Activated naive CD4-positive, alpha-beta T cell treated with anti-CD3 and anti-CD28 coated beads, Interleukin-2, amount 50 U/mL, for 72 hours (primary cell): ENCODE measurements at regions not wholly inside any gene's neighbourhood (a gene's known extent, or its start where the extent isn't known, plus 50 kb on each side); places are given as distances from the start of the nearest gene placed in this dataset.
"Not testable (repeated sequence)": the region's sequence is repeated elsewhere in the genome, so short reads cannot be mapped to it uniquely, and the experiment has no call there.

Experiments used
- ATAC-seq, 2 donors: fragments of 150-1000 bp; cut with Tn5 transposase; 2 replicates each; pipeline ENCODE4 v1.10.0; 2021; ENCODE audit warnings: mild to moderate bottlenecking in 2 of 2, moderate library complexity in 2 of 2
- DNase-seq, 2 donors: peaks; one replicate each; pipeline ENCODE4 v3.0.0; 2021 to 2022; ENCODE audit warnings: low spot score in 2 of 2
- H3K27ac Mint-ChIP-seq, 2 donors: one replicate each; pipeline ENCODE4 v1.8.0; 2022; ENCODE audit warnings: mild to moderate bottlenecking in 2 of 2, mixed read lengths in 2 of 2
- H3K36me3 Mint-ChIP-seq, 2 donors: one replicate each; pipeline ENCODE4 v1.8.0; 2022; ENCODE audit warnings: mixed read lengths in 2 of 2
- H3K9me3 Mint-ChIP-seq, 2 donors: one replicate each; pipeline ENCODE4 v1.8.0; 2022; ENCODE audit warnings: mixed read lengths in 2 of 2

GRCh38 chr22:49669969-49670455, 157.7 kb downstream of the BRD1 start:
- not testable (repeated sequence) for H3K9me3 Mint-ChIP-seq, H3K27ac Mint-ChIP-seq
- ATAC-seq (peak; percentile 24 to 60), DNase-seq (peak; percentile 27 to 47)
- H3K36me3 Mint-ChIP-seq: peaks cover 9 to 15% of the 10 kb centered on the region in 2 donors

DNA sequence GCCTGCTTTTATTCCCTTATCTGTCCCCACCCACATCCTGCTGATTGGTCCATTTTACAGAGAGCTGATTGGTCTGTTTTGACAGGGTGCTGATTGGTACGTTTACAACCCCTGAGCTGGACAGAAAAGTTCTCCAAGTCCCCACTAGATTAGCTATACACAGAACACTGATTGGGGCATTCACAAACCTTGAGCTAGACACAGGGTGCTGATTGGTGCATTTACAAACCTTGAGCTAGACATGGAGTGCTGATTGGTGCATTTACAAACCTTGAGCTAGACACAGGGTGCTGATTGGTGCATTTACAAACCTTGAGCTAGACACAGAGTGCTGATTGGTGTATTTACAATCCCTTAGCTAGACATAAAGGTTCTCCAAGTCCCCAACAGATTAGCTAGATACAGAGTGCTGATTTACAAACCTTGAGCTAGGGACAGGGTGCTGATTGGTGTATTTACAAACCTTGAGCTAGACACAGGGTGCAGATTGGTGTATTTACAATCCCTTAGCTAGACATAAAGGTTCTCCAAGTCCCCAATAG, 158.2 kb downstream of the BRD1 start:
- H3K9me3 Mint-ChIP-seq, H3K27ac Mint-ChIP-seq, DNase-seq: not testable (repeated sequence)
- ATAC-seq: peak in 1 of 2 donors; percentile 65
- H3K36me3 Mint-ChIP-seq: peaks cover 9 to 15% of the 10 kb centered on the region in 2 donors

- Mint-ChIP-seq H3K36me3 (peaks cover 9 to 15% of the 10 kb centered on the region in 2 donors), H3K9me3 (no peaks in the 10 kb centered on the region), H3K27ac (no peak overlapping the region)
- ATAC-seq: no peak
- DNase-seq: peak in 1 of 2 donors; percentile 50
These were observed 159.3 kb downstream of the BRD1 start for GRCh38 chr22:49668402-49668801.

DNA sequence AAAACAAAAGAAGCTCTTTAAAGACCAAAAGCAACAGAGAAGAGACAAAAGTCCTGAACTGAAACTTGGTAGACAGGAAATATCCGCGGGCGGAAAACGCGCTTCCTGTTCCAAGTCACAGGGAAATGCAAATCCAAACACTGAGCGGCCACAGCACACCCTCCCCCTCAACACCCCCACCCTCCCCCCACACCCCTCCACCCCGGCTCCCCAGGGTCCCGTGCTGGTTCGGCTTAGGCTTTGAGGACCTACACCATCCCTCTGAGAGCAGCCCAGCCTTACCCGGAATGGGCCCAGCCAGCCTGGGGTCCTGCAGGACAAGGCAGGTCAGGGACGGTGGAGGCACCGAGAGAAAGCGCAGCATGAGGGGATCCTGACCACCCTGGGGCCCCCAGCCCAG, 160.4 kb downstream of the BRD1 start:
- peaks cover 9 to 15% of the 10 kb centered on the region in 2 donors for H3K36me3 Mint-ChIP-seq
- H3K27ac Mint-ChIP-seq: peak overlapping the region in 1 of 2 donors; percentile 63
- ATAC-seq (no peak), DNase-seq (peak in 1 of 2 donors; percentile 35)
- H3K9me3 Mint-ChIP-seq: no peaks in the 10 kb centered on the region

- DNase-seq: peak in 1 of 2 donors; percentile 33
- Mint-ChIP-seq H3K9me3 (no peaks in the 10 kb centered on the region), H3K27ac (no peak overlapping the region), H3K36me3 (peaks cover 9% of the 10 kb centered on the region in 2 donors)
- ATAC-seq: no peak
These were observed 161.4 kb downstream of the BRD1 start for GRCh38 chr22:49666146-49666809.

DNA sequence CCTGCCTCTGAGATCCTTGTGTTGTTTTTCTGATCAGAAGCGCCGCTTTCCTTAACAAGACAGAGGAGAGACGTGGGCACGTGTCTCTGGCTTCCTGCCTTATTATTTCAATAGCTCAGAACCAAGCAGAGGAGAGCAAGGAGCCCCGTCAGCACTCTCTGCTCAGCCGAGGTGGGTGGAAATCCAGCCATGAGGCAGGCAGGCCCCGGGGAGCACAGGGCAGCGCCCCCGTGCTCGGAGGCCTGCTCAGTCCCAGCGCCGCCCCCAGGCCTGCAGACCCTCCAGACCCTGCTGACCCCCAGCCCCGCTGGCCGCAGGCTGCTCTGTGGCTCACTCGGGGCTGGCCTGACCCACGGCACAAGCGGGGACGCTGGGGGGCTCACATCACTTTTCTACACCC, 162.8 kb downstream of the BRD1 start:
- Mint-ChIP-seq H3K9me3 (no peaks in the 10 kb centered on the region), H3K36me3 (peaks cover 6 to 9% of the 10 kb centered on the region in 2 donors), H3K27ac (no peak overlapping the region)
- DNase-seq (peak in 1 of 2 donors; percentile 35), ATAC-seq (no peak)

- Mint-ChIP-seq H3K36me3 (peaks cover 6 to 7% of the 10 kb centered on the region in 2 donors), H3K27ac (no peak overlapping the region), H3K9me3 (no peaks in the 10 kb centered on the region)
- ATAC-seq: no peak
- DNase-seq: peak in 1 of 2 donors; percentile 14
These were observed 163.2 kb downstream of the BRD1 start for GRCh38 chr22:49664371-49664881.

- Mint-ChIP-seq H3K9me3 (no peaks in the 10 kb centered on the region), H3K36me3 (peaks cover under 1 to 1% of the 10 kb centered on the region in 2 donors), H3K27ac (no peak overlapping the region)
- DNase-seq (peak in 1 of 2 donors; percentile 46), ATAC-seq (no peak)
These were observed 163.8 kb downstream of the BRD1 start for GRCh38 chr22:49663823-49664222.

DNA sequence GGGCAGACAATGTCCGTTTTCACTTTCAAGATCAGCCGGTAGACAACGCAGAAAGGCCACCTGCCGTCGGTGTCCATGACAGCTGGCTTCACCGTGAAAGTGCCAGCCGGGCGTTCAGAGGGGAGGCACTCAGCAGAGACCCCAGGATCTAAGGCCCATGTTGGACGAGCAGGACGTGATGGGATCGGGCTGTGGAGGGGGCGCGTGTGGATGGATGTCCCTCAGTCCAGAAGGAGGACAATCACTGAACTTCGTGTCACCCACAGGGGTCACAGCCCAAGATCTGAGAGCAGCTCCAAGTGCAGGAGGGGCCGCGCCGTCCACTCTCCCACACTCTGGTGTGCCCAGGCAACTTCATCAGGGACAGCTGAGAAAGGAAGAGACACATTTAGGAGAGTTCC, 164.4 kb downstream of the BRD1 start:
- H3K9me3 Mint-ChIP-seq: no peaks in the 10 kb centered on the region
- DNase-seq: peak in 1 of 2 donors; percentile 20
- ATAC-seq: no peak
- H3K27ac Mint-ChIP-seq: no peak overlapping the region
- no peaks in the 10 kb centered on the region for H3K36me3 Mint-ChIP-seq

DNA sequence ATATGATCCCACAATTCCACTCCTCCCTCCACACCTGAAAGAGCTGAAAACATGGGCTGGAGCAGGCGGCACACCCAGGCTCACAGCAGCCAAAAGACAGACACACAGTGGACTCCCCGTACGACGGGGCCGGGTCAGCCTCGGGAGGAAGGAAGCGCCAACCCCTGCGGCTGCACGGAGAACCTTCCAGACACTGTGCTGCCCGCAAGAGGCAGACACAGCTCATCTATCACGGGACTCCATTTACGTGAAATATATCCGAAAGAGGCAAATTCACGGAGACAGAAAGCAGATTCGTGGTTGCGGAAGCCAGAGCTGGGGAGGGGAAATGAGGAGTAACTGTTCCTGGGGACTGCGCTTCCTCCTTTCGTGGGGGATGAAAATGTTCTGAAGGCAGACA, 165.0 kb downstream of the BRD1 start:
- Mint-ChIP-seq H3K9me3 (no peaks in the 10 kb centered on the region), H3K36me3 (no peaks in the 10 kb centered on the region), H3K27ac (no peak overlapping the region)
- DNase-seq: peak in 1 of 2 donors; percentile 40
- ATAC-seq: no peak

GRCh38 chr22:49660794-49661781, 166.6 kb downstream of the BRD1 start:
- ATAC-seq (no peak), DNase-seq (peak in 1 of 2 donors; percentile 52)
- no peaks in the 10 kb centered on the region for H3K9me3 Mint-ChIP-seq
- H3K27ac Mint-ChIP-seq: peak overlapping the region in 1 of 2 donors; percentile 55
- H3K36me3 Mint-ChIP-seq: peaks cover 6 to 7% of the 10 kb centered on the region in 2 donors

DNA sequence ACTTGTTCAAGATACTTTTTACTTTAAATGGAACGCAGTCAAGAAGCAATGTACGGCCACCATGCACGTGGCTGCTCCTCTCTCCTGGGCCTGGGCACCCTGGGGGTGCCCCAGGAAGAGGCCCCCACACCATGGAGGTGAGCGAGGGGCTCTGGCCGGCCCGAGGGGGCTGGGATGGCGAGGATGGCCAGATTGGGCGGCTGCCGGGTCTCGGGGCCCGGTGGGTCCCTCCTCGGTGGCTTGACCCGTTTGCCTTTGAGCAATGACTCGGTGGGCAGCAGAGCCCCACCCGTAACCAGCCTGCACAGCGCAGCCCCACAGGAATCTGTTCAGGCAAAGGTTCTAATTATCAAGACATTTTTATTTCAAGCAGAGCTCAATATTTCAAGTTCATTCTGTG, 167.4 kb downstream of the BRD1 start:
- Mint-ChIP-seq H3K27ac (no peak overlapping the region), H3K36me3 (peaks cover 7 to 10% of the 10 kb centered on the region in 2 donors), H3K9me3 (no peaks in the 10 kb centered on the region)
- ATAC-seq: no peak
- DNase-seq: peak in 1 of 2 donors; percentile 47

- no peak for DNase-seq
- ATAC-seq: no peak
- Mint-ChIP-seq H3K9me3 (no peaks in the 10 kb centered on the region), H3K27ac (no peak overlapping the region), H3K36me3 (peaks cover 7 to 14% of the 10 kb centered on the region in 2 donors)
These were observed 167.8 kb downstream of the BRD1 start for GRCh38 chr22:49659924-49660315.

DNA sequence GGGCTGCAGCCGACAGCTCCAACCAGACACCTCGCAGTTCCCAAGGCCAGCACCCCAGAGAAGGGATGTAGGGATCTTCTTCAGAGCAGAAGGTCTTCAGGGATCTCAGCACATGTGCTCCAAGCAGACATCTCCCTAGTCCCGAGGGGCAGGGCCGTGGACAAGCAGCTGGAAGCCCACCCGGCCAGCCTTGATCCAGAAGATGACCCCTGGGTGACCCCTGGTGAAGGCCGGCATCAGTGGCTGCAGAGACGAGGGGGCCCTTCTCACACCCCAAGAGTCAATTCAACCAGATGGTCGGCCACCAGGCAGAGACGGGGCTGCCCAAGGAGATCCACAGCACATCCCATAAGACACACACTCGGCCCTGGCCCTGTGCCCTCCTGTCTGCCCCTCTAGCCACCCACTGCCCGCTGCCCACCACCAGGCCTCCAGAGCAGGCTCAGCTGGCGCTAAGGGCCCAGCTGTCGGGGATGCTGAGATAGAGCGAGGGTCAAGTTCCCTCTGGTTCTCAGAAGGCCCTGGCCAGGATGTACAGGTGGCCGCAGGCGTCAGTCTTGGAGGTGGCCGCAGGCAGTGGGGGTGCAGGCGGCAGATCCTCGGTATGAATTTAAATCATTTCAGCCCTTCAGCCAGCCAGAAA, 168.3 kb downstream of the BRD1 start:
- Mint-ChIP-seq H3K9me3 (no peaks in the 10 kb centered on the region), H3K27ac (no peak overlapping the region), H3K36me3 (peaks cover 7 to 17% of the 10 kb centered on the region in 2 donors)
- no peak for ATAC-seq
- DNase-seq: peak in 1 of 2 donors; percentile 54

DNA sequence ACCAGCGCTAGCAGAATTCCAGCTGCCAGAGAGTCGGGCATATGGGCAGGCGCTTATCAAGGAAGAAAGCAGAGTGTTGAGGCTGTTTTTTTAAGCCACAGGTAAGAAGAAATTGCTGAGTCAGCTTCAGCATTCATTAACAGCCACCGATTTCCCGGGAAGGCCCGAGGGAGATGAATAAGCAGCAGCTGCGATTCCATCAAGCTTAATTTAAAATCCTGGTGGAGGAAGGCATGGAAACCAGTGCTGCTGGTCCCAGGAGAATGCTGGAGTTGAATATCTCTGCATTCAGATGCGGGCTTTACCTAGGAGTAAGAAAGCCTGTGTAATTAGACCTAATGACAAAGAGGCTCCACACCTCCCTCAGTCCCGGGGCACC, 168.8 kb downstream of the BRD1 start:
- no peaks in the 10 kb centered on the region for H3K9me3 Mint-ChIP-seq
- no peak for ATAC-seq
- no peak for DNase-seq
- H3K27ac Mint-ChIP-seq: peak overlapping the region in 1 of 2 donors; percentile 90
- H3K36me3 Mint-ChIP-seq: peaks cover 7 to 17% of the 10 kb centered on the region in 2 donors

GRCh38 chr22:49657974-49658590, 169.6 kb downstream of the BRD1 start:
- ATAC-seq: peak in 1 of 2 donors; percentile 3
- DNase-seq: no peak
- Mint-ChIP-seq H3K36me3 (peaks cover 10 to 17% of the 10 kb centered on the region in 2 donors), H3K9me3 (no peaks in the 10 kb centered on the region), H3K27ac (peak overlapping the region in 1 of 2 donors; percentile 90)
